GM18519 (cell line): ENCODE measurements at regions not wholly inside any gene's neighbourhood (a gene's known extent, or its start where the extent isn't known, plus 50 kb on each side); places are given as distances from the start of the nearest gene placed in this dataset.

Experiments used
- ATAC-seq: cut with Tn5 transposase; IDR thresholded peaks from one replicate; pipeline ENCODE4 v1.9.1; 2021; ENCODE audit warnings: mild to moderate bottlenecking, moderate library complexity; ENCODE audit not compliant: unreplicated experiment, low FRiP score

GRCh38 chr6:56349194-56349593, 101.8 kb upstream of the COL21A1 start:
- ATAC-seq = no peak

- no peak for ATAC-seq
Measured at GRCh38 chr6:56348578-56348977, 101.2 kb upstream of the COL21A1 start.

DNA sequence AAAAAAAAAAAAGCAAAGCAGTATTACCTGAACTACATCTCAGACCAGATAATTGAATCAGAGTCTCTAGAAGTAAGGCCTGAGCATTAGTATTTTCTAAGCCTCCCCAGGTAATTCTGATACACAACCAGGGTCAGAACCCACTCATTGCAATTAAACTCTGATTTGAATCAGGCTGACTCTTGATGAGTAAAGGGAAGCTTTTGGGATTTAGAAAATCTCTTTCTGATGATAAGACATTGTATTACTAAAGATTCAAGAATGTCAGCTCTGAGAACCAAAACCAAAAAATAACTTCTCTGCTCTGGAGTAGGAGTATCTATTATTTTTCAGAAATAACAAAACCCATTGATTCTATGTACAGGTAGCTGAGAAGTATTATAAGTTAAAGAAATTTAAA, 100.1 kb upstream of the COL21A1 start:
- no peak for ATAC-seq

DNA sequence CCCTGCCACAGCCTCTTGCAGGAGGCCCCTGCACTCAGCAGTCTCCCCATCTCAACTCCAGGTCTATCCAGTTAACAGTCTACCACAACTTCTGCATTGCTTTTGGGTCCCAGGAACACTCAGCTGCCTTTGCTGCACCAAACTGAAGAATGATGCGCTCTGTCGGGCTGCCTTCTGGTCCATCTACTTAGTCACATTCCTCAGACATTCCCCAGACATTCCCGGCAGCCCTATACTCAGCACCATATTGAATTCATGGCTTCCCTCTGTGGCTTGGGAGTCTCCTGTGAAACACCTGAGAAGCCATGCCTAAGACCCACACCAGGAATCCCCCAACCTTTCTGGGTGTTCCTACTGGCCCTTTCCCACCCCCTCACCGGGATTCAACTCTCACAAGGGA, 99.6 kb upstream of the COL21A1 start:
- ATAC-seq = no peak

DNA sequence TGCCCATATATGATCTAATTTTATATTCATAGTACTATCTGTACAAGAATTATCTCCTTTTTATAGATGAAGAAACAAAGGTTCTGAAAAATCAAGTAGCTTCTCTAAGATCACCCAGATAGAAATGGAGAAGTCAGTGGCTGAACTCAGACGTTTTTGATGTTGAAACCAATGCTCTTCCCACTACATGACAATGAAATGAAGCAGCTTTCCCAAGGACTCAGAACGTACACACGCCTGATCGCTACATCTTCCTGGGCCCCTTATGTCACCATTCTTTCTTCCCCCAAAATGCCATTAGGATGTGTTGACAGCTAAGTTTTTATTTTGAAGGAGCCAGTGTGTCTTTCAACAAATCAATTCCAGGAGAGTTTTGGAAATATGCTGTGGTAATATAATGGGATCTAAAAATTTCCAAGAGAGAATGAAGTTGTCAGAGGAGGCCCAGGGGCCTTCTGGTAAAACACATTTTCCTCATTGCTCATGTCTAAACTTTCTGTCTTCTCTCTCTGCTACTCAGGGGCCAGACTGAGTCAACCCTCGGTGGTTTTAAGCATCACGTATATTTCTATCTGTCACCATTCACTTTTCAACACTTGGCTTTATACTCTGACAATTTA, 98.1 kb upstream of the COL21A1 start:
- no peak for ATAC-seq

DNA sequence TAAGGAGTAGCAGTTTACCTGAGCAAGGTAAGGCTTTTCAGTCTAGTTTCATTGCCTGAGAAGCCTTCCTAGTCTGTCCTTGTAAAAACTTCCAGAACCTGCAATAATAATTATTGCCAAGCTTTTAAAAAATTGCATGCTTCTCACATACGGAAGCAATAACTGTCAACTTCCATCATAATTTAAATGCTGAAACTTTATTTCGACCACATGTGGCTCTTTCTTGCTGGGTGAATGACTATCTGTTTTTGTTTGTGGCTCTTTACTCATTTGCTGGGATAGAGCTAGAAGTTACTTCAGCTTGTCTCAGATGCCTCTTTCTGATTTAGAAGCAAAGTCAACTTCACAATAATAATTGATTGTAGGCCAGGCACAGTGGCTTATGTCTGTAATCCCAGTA, 95.9 kb upstream of the COL21A1 start:
- no peak for ATAC-seq

DNA sequence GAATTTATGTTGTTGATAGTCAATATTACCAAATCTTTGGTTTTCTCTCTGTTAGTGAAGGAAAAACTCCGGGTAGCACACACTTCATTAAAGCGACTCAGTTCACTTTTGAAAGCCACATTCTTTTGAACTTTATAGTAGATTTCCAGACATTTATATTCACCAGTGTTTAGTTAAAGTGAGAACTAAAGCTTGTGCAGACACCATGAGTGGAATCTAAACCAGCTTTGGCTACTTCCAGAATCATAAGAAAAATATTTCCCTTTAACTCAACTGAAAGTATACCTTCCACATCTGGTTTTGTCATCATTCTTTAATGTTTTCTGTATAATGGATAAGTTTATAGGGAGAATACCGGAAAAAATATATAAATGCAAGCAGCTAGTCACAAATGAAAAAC, 92.1 kb upstream of the COL21A1 start:
- ATAC-seq = no peak

DNA sequence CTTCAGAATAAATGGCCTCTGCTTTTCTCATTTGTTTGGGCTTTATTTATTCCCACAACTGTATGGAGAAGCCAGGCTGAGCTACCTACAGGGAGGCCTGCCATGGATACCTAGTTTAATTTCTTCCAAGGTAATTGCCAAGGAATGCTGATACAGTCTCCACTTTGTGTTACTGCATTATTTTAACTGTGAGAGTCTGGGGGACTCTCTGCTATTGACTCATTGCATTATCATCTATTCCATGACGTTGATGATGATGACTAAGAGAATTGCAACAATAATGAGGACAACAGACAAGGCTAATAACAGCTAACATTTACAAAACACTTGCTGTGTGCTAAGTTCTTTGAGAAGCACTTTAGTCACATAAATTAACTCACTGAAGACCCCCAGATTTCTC, 88.3 kb upstream of the COL21A1 start:
- no peak for ATAC-seq

DNA sequence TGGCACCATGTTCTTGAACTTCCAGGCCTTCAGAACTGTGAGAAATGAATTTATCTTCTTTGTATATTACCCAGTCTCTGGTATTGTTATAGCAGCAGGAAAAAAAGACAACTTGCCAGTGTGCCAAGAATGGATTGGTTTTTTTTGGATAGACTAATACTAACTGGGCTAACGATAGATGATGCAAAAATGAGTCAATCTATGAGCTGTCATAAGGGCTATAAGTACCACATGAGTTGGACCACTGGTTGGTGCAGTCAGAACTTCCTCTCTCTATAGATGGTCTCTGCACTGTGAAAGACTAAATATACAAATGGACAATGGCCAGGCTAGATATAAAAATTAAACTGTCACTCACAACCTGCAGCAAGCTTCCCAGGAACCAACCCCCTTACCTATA, 87.6 kb upstream of the COL21A1 start:
- no peak for ATAC-seq

GRCh38 chr6:56329271-56330050, 82.1 kb upstream of the COL21A1 start:
- no peak for ATAC-seq

- ATAC-seq = no peak
Measured at GRCh38 chr6:56328728-56329090, 81.3 kb upstream of the COL21A1 start.

GRCh38 chr6:56327946-56328727, 80.8 kb upstream of the COL21A1 start:
- no peak for ATAC-seq

DNA sequence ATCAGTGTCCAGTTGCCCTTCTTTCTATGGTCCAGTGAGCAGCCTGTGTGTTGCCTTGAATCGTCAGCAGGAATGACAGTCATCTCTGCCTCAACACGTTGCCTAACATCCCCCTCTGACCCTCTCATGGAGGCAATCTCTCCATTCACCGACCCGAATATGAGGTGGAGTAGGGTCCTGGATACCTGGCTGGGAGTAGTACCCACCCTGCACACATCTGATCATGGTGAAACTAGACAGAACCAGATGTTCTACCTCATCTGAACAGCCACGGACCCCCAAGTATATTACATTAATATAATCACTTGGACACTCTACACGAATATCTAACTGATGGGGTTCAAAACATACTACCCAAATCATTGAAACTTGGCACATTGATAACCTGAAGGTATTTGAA, 77.0 kb upstream of the COL21A1 start:
- no peak for ATAC-seq

GRCh38 chr6:56318851-56319250, 71.5 kb upstream of the COL21A1 start:
- no peak for ATAC-seq

DNA sequence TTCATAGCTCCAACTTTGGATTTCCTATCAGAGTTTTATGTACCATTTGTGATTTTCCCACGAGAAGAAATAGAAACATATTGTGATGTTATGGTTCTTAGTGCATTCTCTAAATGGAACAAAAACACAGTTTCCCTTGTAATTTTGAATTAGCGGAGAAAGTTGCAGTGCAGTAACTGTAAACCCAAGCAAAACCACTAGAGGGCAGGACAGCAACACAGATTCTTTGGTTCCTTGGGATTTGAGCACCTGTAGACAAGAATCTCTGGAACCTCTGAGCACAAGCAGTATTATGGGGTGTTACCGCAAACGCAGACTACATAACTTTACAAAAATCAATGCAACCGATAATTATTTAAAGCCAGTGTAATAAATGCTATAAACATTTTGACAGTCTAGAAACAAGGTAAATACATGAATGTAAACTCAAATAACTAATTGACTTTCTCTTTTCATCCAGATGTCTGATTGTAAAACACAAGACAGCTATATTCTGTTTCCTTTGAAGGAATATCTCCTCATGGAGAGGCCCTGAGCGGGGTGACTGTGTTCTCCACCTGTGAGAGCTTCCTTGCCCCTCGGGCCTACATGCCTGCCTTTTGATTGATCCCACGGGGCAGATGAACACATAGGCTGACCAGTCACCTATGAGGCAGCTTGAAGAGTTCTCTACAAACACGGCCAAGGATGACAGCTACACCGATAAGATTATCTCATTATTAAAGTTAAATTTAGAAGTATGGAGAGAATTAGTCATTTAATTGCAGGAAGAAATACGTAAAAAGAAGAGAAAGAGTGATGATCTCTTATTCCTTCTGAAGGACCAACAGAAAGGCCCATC, 67.5 kb upstream of the COL21A1 start:
- no peak for ATAC-seq

- ATAC-seq = no peak
Measured at GRCh38 chr6:56311533-56312448, 64.4 kb upstream of the COL21A1 start.

DNA sequence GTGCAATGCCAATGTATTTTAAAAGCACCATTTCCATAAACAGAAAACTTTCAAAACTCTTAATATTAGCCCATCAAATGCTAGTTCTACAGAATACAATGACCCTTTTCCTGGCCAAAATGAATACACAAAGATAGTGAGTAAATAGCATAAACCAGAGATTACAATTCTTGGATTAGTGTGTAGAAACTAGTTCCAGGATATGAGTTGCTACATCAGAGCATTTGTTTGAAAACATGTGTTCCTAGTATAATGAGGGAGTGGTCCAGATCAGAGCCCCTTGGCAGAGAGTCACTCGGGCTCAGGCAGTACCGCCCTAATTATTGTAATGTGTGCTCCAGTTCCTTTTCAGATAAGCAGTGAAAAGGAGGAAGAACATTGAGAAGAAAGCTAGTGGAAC, 63.7 kb upstream of the COL21A1 start:
- no peak for ATAC-seq

- no peak for ATAC-seq
Measured at GRCh38 chr6:56310241-56310640, 62.9 kb upstream of the COL21A1 start.

- ATAC-seq = no peak
Measured at GRCh38 chr6:56299916-56300315, 52.5 kb upstream of the COL21A1 start.
